D721Med (cell line): ENCODE measurements at regions not wholly inside any gene's neighbourhood (a gene's known extent, or its start where the extent isn't known, plus 50 kb on each side); places are given as distances from the start of the nearest gene placed in this dataset.

Experiments
- DNase-seq: peaks from one replicate; pipeline ENCODE4 v3.0.0; 2011; ENCODE audit warnings: low spot score; ENCODE audit not compliant: insufficient read length
- FAIRE-seq: peaks from 2 replicates; lab custom pipeline; 2011; peaks lifted over from hg19 to GRCh38; lab: Jason Lieb, UNC
- TF ChIP-seq, protein P1 (sequence below): IDR thresholded peaks from 2 replicates; pipeline ENCODE4 v1.5.1; 2012; ENCODE audit warnings: mild to moderate bottlenecking, control low read depth; ENCODE audit not compliant: insufficient read depth; ENCODE audit errors: missing control alignments

DNA sequence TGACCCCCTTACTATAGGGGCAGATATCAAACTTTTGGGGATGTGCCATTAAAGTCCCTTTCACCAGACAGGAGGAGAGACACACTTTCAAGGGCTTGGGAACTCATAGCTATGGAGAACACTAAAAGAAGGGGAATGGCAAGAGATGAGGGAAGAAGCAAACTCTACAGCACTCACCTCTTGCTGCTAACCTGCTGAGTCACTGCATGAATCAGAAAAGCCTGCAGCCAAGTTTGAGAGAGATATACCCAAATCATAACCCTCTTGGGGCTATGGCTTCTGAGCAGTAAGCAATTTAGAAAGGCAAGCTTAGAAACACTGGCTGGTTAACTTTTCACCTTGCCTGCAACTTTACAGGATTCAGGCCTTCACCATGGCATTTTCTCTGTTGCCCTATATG, 1028.0 kb downstream of the UQCRFS1 start:
- TF ChIP-seq, protein P1, sequence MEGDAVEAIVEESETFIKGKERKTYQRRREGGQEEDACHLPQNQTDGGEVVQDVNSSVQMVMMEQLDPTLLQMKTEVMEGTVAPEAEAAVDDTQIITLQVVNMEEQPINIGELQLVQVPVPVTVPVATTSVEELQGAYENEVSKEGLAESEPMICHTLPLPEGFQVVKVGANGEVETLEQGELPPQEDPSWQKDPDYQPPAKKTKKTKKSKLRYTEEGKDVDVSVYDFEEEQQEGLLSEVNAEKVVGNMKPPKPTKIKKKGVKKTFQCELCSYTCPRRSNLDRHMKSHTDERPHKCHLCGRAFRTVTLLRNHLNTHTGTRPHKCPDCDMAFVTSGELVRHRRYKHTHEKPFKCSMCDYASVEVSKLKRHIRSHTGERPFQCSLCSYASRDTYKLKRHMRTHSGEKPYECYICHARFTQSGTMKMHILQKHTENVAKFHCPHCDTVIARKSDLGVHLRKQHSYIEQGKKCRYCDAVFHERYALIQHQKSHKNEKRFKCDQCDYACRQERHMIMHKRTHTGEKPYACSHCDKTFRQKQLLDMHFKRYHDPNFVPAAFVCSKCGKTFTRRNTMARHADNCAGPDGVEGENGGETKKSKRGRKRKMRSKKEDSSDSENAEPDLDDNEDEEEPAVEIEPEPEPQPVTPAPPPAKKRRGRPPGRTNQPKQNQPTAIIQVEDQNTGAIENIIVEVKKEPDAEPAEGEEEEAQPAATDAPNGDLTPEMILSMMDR: no peak
- DNase-seq (no peak), FAIRE-seq (no peak)

DNA sequence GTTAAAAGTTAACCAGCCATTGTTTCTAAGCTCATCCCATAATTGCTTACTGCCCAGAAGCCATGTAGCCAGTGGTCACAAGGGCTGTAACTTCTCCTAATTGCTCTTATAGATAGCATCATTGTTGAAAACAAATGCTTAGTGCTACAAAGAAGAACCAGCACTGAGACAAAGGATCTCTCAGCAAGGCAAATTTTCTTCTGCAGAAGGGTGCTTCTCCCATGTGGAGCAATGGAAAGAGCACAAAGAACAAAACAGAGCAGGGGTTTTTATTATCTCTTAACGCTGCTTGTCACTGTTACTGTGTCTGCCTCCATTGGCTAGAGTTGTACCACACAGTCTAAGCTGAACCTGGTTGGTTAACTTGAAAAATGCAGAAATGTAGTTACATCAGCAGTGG, 1036.8 kb downstream of the UQCRFS1 start:
- DNase-seq (no peak), FAIRE-seq (no peak)
- TF ChIP-seq, protein P1: no peak

DNA sequence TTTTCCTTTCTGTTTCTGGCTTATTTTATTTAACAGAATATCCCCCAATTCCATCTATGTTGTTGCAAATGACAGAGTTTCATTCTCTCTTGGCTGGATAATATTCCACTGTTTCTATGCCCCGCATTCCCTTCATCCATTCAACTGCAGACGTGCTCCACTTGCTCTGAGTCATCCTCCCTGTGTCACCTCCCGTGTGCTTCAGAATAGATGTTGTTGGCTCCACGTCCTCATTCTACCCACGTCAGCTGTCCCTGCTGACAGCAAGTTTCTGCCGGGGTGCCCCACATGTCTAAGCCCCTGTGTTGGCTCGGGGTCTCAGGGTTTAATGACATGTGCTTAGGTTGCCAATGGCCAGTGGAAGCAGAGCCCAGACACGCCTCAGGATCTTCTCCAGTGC, 1041.0 kb downstream of the UQCRFS1 start:
- no peak for DNase-seq
- FAIRE-seq: no peak
- TF ChIP-seq, protein P1: no peak

DNA sequence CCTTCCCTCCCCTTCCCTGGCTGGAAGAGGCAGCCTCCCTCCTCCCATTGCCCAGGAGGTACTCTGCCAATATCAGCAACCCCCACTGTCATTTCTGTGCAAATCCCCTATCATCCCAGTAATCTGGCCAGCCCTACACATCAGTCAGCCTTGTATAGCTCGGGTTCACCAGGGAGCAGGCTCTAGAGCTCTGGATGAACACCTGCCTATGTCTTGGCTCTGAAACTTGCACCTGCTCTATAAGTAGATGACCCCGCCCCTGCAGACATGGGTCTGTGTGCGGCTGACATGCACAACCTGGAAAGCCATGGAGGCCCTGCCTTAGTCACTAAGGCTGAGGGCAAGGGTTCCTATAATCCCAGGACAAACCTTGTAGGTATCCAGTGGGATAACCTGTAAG, 1042.9 kb downstream of the UQCRFS1 start:
- TF ChIP-seq, protein P1: no peak
- no peak for FAIRE-seq
- no peak for DNase-seq

DNA sequence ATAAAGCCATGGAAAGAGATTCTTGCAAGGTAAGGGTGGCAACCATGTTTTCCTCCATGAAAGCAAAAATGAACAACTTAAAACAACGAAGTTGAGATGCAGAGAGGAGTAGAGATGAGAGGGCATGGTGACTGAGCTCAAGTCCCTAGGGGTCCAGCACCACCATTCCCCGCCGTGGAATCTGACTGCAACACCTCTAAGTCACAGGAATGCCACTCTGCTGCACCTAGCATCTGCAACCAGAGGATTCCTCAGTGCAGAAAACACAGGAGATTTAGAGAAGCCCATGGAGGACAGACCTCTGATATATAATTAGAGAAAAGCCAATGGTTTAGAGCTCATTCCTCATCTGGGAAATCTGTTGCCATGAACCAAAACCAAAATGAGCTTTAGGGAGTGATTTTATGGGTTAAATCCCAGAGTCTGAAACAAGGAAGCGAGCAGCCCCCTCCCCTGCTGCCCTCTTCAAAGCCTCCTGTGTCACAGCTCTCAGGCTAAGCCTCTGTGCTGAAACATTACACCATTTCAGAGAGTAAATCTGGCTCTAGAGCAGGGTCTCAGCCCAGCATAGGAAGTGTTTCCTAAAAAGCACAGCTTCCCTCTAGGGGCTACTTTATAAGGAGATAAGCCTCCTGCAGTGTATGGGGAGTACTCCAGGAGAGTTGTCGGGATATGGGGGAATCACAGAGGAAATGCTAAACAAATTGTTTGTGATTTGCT, 1043.6 kb downstream of the UQCRFS1 start:
- FAIRE-seq: no peak
- TF ChIP-seq, protein P1: no peak
- DNase-seq: no peak

DNA sequence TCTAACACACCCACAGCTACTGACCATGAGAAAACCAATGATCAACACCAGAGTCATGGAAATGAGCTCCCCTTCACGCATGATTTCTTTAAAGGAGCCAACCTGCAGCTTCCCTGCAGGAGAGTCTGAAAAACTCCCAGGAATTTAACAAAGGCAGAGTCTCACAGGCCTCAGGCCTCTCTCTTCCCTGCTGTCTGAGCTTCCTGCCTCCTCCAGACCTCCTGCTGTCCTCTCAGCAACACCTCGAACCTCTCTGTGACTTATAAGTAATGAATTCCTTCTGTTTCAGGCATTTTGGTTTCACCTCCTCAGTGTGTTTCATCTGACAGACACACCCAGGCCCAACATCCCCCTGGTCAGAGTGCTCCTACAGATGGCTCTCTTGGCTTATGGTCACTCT, 1044.4 kb downstream of the UQCRFS1 start:
- TF ChIP-seq, protein P1: no peak
- FAIRE-seq: no peak

DNA sequence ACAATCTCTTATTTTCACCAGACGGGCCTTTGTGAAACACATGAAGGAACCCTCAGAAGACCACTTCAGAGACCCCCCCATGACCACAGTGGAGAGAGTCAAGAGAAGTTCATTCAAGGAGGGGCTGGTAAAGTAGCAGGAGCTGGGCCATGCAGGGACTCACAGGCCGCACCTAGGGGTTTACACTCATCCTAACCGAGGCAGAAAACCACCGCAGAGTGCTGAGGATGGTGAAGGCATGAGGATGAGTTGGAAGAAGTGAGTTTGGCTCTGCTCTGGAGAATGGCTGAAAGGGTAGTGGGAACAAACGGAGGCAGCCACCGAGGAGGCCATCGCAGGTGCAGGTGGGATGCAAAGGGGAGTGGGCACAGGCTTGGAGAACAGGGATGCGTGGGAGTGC, 1046.9 kb downstream of the UQCRFS1 start:
- no peak for DNase-seq
- TF ChIP-seq, protein P1: no peak
- no peak for FAIRE-seq

More for the DNA sequence above, 1044.4 kb downstream of the UQCRFS1 start:
- DNase-seq: no peak
